ENCODE measurements at regions not wholly inside any gene's neighbourhood (a gene's known extent, or its start where the extent isn't known, plus 50 kb on each side); places are given as distances from the start of the nearest gene placed in this dataset.

GRCh38 chr11:69903211-69903610 lies 84.0 kb upstream of the FGF3 start:
- TF ChIP-seq, protein P1, sequence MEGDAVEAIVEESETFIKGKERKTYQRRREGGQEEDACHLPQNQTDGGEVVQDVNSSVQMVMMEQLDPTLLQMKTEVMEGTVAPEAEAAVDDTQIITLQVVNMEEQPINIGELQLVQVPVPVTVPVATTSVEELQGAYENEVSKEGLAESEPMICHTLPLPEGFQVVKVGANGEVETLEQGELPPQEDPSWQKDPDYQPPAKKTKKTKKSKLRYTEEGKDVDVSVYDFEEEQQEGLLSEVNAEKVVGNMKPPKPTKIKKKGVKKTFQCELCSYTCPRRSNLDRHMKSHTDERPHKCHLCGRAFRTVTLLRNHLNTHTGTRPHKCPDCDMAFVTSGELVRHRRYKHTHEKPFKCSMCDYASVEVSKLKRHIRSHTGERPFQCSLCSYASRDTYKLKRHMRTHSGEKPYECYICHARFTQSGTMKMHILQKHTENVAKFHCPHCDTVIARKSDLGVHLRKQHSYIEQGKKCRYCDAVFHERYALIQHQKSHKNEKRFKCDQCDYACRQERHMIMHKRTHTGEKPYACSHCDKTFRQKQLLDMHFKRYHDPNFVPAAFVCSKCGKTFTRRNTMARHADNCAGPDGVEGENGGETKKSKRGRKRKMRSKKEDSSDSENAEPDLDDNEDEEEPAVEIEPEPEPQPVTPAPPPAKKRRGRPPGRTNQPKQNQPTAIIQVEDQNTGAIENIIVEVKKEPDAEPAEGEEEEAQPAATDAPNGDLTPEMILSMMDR (IDR thresholded peaks at IDR 0.05 in 8 of 11, conservative IDR thresholded peaks at IDR 0.05 in 3 of 11) = no peak
- TF ChIP-seq POLR2A (IDR thresholded peaks at IDR 0.05) = no peak

Measured in spleen (tissue), 7 donors.